ENCODE measurements at regions not wholly inside any gene's neighbourhood (a gene's known extent, or its start where the extent isn't known, plus 50 kb on each side); places are given as distances from the start of the nearest gene placed in this dataset.

DNA sequence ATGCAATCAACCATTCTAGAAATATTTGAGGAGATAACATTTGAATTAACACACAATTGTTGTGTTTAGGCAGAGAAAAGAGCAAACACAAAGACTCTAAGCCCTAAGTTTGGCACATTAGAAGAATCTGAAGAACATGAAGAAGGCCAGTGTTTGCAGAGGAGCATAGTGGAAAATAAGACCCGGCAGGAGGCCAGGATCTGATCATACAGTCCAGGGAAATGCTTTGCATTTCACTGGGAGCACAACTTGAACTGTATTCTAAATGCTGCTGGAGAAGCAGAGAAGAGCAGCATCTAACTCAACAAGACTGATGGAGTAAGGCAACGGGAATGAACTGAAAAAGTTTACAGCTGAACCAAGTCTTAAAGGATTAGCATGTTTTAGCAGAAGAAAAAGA, 463.4 kb downstream of the ZNF608 start:
- Histone ChIP-seq H3K27me3 (no peaks in the 10 kb centered on the region), H3K9me3 (no peaks in the 10 kb centered on the region), H3K9ac (ENCODE audit: low read depth in 2 of 2, low read length in 2 of 2) (no peak overlapping the region), H3K4me1 (no peaks in the 10 kb centered on the region), H3K27ac (no peak overlapping the region), H3K4me3 (no peak overlapping the region), H3K36me3 (no peaks in the 10 kb centered on the region)
- TF ChIP-seq CTCF (IDR thresholded peaks at IDR 0.05), result no peak
- intact Hi-C loops (cut with DNase I), result no loop called here
- DNase-seq, result no peak

GRCh38 chr5:124280079-124280478, 466.4 kb downstream of the ZNF608 start:
- no peaks in the 10 kb centered on the region for H3K36me3 ChIP-seq
- TF ChIP-seq CTCF (IDR thresholded peaks at IDR 0.05), result no peak
- H3K9me3 ChIP-seq, result no peaks in the 10 kb centered on the region
- H3K4me1 ChIP-seq, result no peaks in the 10 kb centered on the region
- intact Hi-C loops (cut with DNase I), result no loop called here
- no peak overlapping the region for H3K9ac ChIP-seq (ENCODE audit: low read depth in 2 of 2, low read length in 2 of 2)
- no peak for DNase-seq
- no peak overlapping the region for H3K4me3 ChIP-seq
- no peak overlapping the region for H3K27ac ChIP-seq
- H3K27me3 ChIP-seq, result no peaks in the 10 kb centered on the region

DNA sequence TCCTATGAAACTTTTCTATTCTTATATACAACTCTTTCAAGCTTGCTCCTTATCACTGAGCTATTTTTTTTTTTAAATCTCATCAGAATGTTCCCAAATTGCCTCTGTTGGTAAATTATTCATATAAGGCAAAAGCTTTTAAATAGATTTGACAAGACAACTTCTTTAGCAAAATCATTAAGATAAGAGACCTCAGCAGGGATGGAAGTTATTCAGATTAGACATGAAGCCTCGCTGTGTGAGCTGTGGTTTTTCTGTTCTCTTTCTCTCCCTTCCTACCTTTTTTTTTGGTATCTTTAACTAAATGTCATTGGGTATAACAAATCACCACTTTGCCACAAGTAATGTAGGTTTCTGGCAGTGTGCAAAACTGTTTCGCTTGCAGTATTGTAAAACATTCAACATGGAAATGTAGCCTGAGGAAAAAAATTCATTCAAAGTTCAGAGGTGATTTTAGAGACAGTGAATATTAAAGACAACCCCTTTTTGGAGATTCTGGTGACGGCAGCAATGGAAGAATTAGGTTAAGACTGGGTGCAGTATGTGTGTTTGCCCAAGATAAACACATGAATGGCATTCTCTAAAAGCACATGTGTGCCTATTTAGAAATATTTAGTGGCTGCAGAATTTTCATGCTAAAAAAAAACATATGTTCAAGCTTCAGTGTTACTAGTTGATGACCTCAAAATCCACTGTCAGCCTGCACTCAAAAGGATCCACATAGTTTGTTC, 467.1 kb downstream of the ZNF608 start:
- DNase-seq, result no peak
- no peaks in the 10 kb centered on the region for H3K4me1 ChIP-seq
- TF ChIP-seq CTCF (IDR thresholded peaks at IDR 0.05), result no peak
- no peak overlapping the region for H3K9ac ChIP-seq (ENCODE audit: low read depth in 2 of 2, low read length in 2 of 2)
- intact Hi-C loops (cut with DNase I), result no loop called here
- H3K9me3 ChIP-seq, result no peaks in the 10 kb centered on the region
- H3K36me3 ChIP-seq, result no peaks in the 10 kb centered on the region
- H3K27ac ChIP-seq, result no peak overlapping the region
- no peak overlapping the region for H3K4me3 ChIP-seq
- no peaks in the 10 kb centered on the region for H3K27me3 ChIP-seq

GRCh38 chr5:124278636-124279035, 467.8 kb downstream of the ZNF608 start:
- TF ChIP-seq CTCF (IDR thresholded peaks at IDR 0.05), result no peak
- Histone ChIP-seq H3K9ac (ENCODE audit: low read depth in 2 of 2, low read length in 2 of 2) (no peak overlapping the region), H3K27me3 (no peaks in the 10 kb centered on the region), H3K9me3 (no peaks in the 10 kb centered on the region), H3K36me3 (no peaks in the 10 kb centered on the region), H3K4me1 (no peaks in the 10 kb centered on the region), H3K4me3 (no peak overlapping the region), H3K27ac (no peak overlapping the region)
- no peak for DNase-seq
- intact Hi-C loops (cut with DNase I), result no loop called here

DNA sequence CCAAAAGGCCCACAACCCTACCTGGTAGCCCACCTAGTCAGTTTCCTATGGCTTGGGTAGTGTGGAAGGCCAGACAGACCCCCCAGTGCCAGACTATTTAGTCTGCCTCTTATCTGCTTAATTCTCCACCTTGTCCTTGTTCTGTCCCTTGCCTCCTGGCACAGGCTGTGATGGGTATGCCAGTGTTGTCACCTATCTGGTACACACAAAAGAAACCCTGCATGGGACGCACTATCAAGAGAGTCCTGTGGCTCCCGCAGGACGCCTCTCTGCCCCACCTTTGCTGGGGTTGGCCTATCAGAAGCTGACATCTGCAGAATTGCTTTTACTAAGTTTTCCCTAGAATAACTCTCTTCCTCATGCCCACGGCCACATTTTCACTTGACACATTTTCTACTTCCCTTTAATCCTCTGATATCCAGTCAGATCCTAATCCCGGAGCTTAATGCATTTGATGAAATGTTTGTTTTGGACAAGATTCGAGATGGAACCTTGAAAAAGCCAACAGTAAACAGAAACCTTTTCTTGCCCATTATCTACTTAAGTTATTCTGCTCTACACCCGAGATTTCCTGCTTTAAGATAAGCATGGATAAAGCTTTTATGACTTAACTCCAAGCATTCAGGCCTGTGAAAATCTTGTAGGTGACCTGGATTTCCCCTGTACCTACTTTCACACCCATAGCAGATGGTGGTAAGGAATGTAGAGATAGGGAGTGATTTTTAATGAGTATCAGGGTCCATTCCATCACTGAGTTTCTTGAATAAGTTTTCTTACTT, 468.5 kb downstream of the ZNF608 start:
- intact Hi-C loops (cut with DNase I), result no loop called here
- Histone ChIP-seq H3K4me1 (no peaks in the 10 kb centered on the region), H3K36me3 (no peaks in the 10 kb centered on the region), H3K4me3 (no peak overlapping the region), H3K9ac (ENCODE audit: low read depth in 2 of 2, low read length in 2 of 2) (no peak overlapping the region), H3K9me3 (no peaks in the 10 kb centered on the region), H3K27me3 (no peaks in the 10 kb centered on the region), H3K27ac (no peak overlapping the region)
- no peak for DNase-seq
- no peak for TF ChIP-seq CTCF (IDR thresholded peaks at IDR 0.05)

All from colonic mucosa (tissue), 4 donors.